GM23248 (cell line): ENCODE measurements at regions not wholly inside any gene's neighbourhood (a gene's known extent, or its start where the extent isn't known, plus 50 kb on each side); places are given as distances from the start of the nearest gene placed in this dataset.

Experiments
- DNase-seq: peaks from one replicate; pipeline ENCODE4 v3.0.0-alpha.2; 2015
- H2AFZ ChIP-seq: fragments of 200-600 bp; sonication (generic); 2 replicates; pipeline ENCODE4 v1.6.1; 2016; ENCODE audit warnings: antibody characterized with exemption
- H3F3A ChIP-seq: fragments of 200-600 bp; sonication (generic); 2 replicates; pipeline ENCODE4 v1.6.1; 2016; ENCODE audit warnings: mild to moderate bottlenecking, antibody characterized with exemption, mixed run types; ENCODE audit not compliant: insufficient read depth
- H3K27ac ChIP-seq: fragments of 200-600 bp; sonication (generic); 2 replicates; pipeline ENCODE4 v1.5.1; 2016; ENCODE audit warnings: mild to moderate bottlenecking
- H3K27me3 ChIP-seq: fragments of 200-600 bp; sonication (generic); replicated peaks from 2 replicates; pipeline ENCODE4 v1.6.1; 2016; ENCODE audit warnings: mild to moderate bottlenecking; ENCODE audit not compliant: insufficient read depth
- H3K36me3 ChIP-seq: fragments of 200-600 bp; sonication (generic); 2 replicates; pipeline ENCODE4 v1.6.1; 2016; ENCODE audit warnings: low read depth, mild to moderate bottlenecking
- H3K4me1 ChIP-seq: fragments of 200-600 bp; sonication (generic); 2 replicates; pipeline ENCODE4 v1.6.1; 2016; ENCODE audit warnings: mild to moderate bottlenecking; ENCODE audit not compliant: insufficient read depth
- H3K4me2 ChIP-seq: fragments of 200-600 bp; sonication (generic); one replicate; pipeline ENCODE4 v1.6.1; 2016; ENCODE audit warnings: mild to moderate bottlenecking; ENCODE audit not compliant: unreplicated experiment
- H3K4me3 ChIP-seq: fragments of 200-600 bp; sonication (generic); 2 replicates; pipeline ENCODE4 v1.5.1; 2016; ENCODE audit warnings: mild to moderate bottlenecking
- H3K79me2 ChIP-seq: fragments of 200-600 bp; sonication (generic); 2 replicates; pipeline ENCODE4 v1.6.1; 2016; ENCODE audit warnings: mild to moderate bottlenecking; ENCODE audit not compliant: insufficient read depth
- H3K9ac ChIP-seq: fragments of 200-600 bp; sonication (generic); 2 replicates; pipeline ENCODE4 v1.6.1; 2016; ENCODE audit warnings: mild to moderate bottlenecking
- H3K9me2 ChIP-seq: fragments of 200-600 bp; sonication (generic); 2 replicates; pipeline ENCODE4 v1.6.1; 2016; ENCODE audit warnings: mixed run types, mild to moderate bottlenecking, moderate library complexity; ENCODE audit not compliant: insufficient read depth
- H3K9me3 ChIP-seq: fragments of 200-600 bp; sonication (generic); one replicate; pipeline ENCODE4 v1.6.1; 2017; ENCODE audit warnings: low read depth
- H4K20me1 ChIP-seq: fragments of 200-600 bp; sonication (generic); 2 replicates; pipeline ENCODE4 v1.6.0; 2016; ENCODE audit not compliant: insufficient read depth
- EZH2 ChIP-seq: fragments of 200-600 bp; sonication (generic); IDR thresholded peaks from 2 replicates; pipeline ENCODE4 v1.6.1; 2018; ENCODE audit warnings: antibody characterized with exemption, mild to moderate bottlenecking; ENCODE audit not compliant: insufficient read depth, poor library complexity, severe bottlenecking
- EZH2phosphoT487 ChIP-seq: fragments of 200-600 bp; sonication (generic); IDR thresholded peaks from 2 replicates; pipeline ENCODE4 v1.6.1; 2018; ENCODE audit warnings: antibody characterized with exemption, moderate library complexity, mild to moderate bottlenecking, low read depth; ENCODE audit not compliant: insufficient read depth
- WGBS, 2 experiments: methylation state at CpG; one replicate each; pipeline ENCODE4 v1.1.6; 2015 to 2017; ENCODE audit warnings: low lambda C conversion rate in 2 of 2, low coverage in 1 of 2; ENCODE audit errors: missing lambda C conversion rate in 2 of 2; 5-methylcytosine and 5-hydroxymethylcytosine counted together
- in situ Hi-C: fragments of 300-500 bp; cut with MboI; formaldehyde crosslinking; loops from 2 replicates; pipeline ENCODE4 v1.15.0; 2020

- H3K9ac ChIP-seq, result no peak overlapping the region
- no peaks in the 10 kb centered on the region for H3F3A ChIP-seq
- no peaks in the 10 kb centered on the region for H3K4me1 ChIP-seq
- H4K20me1 ChIP-seq, result no peaks in the 10 kb centered on the region
- no peak overlapping the region for H3K4me3 ChIP-seq
- H3K27me3 ChIP-seq, result no peaks in the 10 kb centered on the region
- no peak overlapping the region for H2AFZ ChIP-seq
- no peaks in the 10 kb centered on the region for H3K9me2 ChIP-seq
- no peaks in the 10 kb centered on the region for H3K36me3 ChIP-seq
- in situ Hi-C loops, result no loop called here
- WGBS, 2 experiments, result 0% methylated on average over 1 of the region's 1 CpG
- no peaks in the 10 kb centered on the region for H3K79me2 ChIP-seq
- no peak for TF ChIP-seq EZH2phosphoT487
- no peak for TF ChIP-seq EZH2
- H3K4me2 ChIP-seq, result no peak overlapping the region
- no peak for DNase-seq
- H3K27ac ChIP-seq, result no peak overlapping the region
- no peaks in the 10 kb centered on the region for H3K9me3 ChIP-seq
These were observed 763.4 kb downstream of the PCDH18 start for GRCh38 chr4:136768925-136769275.

- Histone ChIP-seq H3K27ac (no peak overlapping the region), H3K9me2 (no peaks in the 10 kb centered on the region), H3K4me2 (no peak overlapping the region), H3K4me1 (no peaks in the 10 kb centered on the region), H3K36me3 (no peaks in the 10 kb centered on the region), H2AFZ (no peak overlapping the region), H3F3A (no peaks in the 10 kb centered on the region), H3K9me3 (no peaks in the 10 kb centered on the region), H3K79me2 (no peaks in the 10 kb centered on the region), H3K4me3 (no peak overlapping the region), H4K20me1 (no peaks in the 10 kb centered on the region), H3K27me3 (no peaks in the 10 kb centered on the region), H3K9ac (no peak overlapping the region)
- TF ChIP-seq EZH2phosphoT487 (no peak), EZH2 (no peak)
- in situ Hi-C loops, result no loop called here
- 26 to 27% methylated on average over 3 of the region's 3 CpGs for WGBS, 2 experiments
- DNase-seq, result no peak
These were observed 763.9 kb downstream of the PCDH18 start for GRCh38 chr4:136768213-136768924.

GRCh38 chr4:136763919-136764318 lies 768.4 kb downstream of the PCDH18 start:
- 14 to 15% methylated on average over 3 of the region's 3 CpGs for WGBS, 2 experiments
- no peak for TF ChIP-seq EZH2phosphoT487
- TF ChIP-seq EZH2, result no peak
- no peaks in the 10 kb centered on the region for H3K79me2 ChIP-seq
- H3K27me3 ChIP-seq, result no peaks in the 10 kb centered on the region
- in situ Hi-C loops, result no loop called here
- no peaks in the 10 kb centered on the region for H3F3A ChIP-seq
- no peaks in the 10 kb centered on the region for H3K9me3 ChIP-seq
- no peak overlapping the region for H2AFZ ChIP-seq
- H3K4me3 ChIP-seq, result no peak overlapping the region
- DNase-seq, result no peak
- no peak overlapping the region for H3K9ac ChIP-seq
- H3K4me1 ChIP-seq, result no peaks in the 10 kb centered on the region
- no peaks in the 10 kb centered on the region for H3K9me2 ChIP-seq
- H3K27ac ChIP-seq, result no peak overlapping the region
- H3K4me2 ChIP-seq, result no peak overlapping the region
- no peaks in the 10 kb centered on the region for H3K36me3 ChIP-seq
- H4K20me1 ChIP-seq, result no peaks in the 10 kb centered on the region

GRCh38 chr4:136755531-136755916 lies 776.8 kb downstream of the PCDH18 start:
- DNase-seq, result no peak
- no peaks in the 10 kb centered on the region for H3K27me3 ChIP-seq
- 0 to 2% methylated on average over 1 of the region's 1 CpG for WGBS, 2 experiments
- H3K4me1 ChIP-seq, result no peaks in the 10 kb centered on the region
- no peak overlapping the region for H3K9ac ChIP-seq
- H3K27ac ChIP-seq, result no peak overlapping the region
- no peaks in the 10 kb centered on the region for H3K79me2 ChIP-seq
- H3K9me2 ChIP-seq, result no peaks in the 10 kb centered on the region
- no peaks in the 10 kb centered on the region for H4K20me1 ChIP-seq
- H3K4me3 ChIP-seq, result no peak overlapping the region
- in situ Hi-C loops, result no loop called here
- no peaks in the 10 kb centered on the region for H3K36me3 ChIP-seq
- no peak overlapping the region for H2AFZ ChIP-seq
- H3K9me3 ChIP-seq, result no peaks in the 10 kb centered on the region
- no peak for TF ChIP-seq EZH2phosphoT487
- no peak for TF ChIP-seq EZH2
- no peak overlapping the region for H3K4me2 ChIP-seq
- H3F3A ChIP-seq, result no peaks in the 10 kb centered on the region
